ENCODE measurements at regions not wholly inside any gene's neighbourhood (a gene's known extent, or its start where the extent isn't known, plus 50 kb on each side); places are given as distances from the start of the nearest gene placed in this dataset.
A peak's percentile ranks its signal among the peaks of the same experiment; 100 is the strongest.

DNA sequence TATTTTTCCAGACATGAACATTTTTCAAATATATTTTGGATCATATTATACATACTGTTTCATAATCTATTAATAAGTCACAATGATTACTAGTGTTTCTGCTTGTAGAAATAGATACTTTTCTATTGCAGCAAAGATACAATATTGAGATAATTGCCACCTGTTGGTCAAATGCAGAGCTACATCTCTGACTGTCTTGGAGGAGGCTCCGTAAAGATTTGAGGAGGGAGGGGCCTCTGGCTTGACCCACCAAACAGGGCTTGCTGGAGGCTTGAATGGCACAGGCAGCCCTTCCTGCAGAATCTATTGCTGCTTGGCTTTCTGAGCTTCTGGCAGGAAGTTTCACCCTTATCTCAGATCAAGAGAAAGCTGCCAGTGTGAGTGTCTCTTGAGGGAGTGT lies 99.3 kb upstream of the ARMCX2 start:
- TF ChIP-seq, protein P1, sequence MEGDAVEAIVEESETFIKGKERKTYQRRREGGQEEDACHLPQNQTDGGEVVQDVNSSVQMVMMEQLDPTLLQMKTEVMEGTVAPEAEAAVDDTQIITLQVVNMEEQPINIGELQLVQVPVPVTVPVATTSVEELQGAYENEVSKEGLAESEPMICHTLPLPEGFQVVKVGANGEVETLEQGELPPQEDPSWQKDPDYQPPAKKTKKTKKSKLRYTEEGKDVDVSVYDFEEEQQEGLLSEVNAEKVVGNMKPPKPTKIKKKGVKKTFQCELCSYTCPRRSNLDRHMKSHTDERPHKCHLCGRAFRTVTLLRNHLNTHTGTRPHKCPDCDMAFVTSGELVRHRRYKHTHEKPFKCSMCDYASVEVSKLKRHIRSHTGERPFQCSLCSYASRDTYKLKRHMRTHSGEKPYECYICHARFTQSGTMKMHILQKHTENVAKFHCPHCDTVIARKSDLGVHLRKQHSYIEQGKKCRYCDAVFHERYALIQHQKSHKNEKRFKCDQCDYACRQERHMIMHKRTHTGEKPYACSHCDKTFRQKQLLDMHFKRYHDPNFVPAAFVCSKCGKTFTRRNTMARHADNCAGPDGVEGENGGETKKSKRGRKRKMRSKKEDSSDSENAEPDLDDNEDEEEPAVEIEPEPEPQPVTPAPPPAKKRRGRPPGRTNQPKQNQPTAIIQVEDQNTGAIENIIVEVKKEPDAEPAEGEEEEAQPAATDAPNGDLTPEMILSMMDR (IDR thresholded peaks at IDR 0.05) = peak; percentile 37

DNA sequence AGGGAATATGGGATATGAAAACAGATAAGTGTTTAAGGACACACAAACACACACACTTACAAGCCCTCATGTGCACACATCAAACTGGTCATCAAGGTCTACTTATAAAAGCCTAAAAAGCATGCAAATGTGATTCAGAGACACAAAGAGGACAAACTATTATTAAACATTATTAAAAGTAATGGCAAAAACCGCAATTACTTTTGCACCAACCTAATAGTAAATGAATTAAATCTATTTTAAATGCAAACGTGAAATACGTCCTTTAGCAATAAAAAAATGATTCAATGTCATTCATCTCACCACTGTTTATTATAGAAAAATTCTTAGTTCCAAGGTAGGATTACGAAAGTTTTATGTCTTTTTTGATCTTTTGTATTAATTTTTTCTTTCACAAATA lies 91.1 kb upstream of the ARMCX2 start:
- TF ChIP-seq, protein P1 (IDR thresholded peaks at IDR 0.05) = no peak

DNA sequence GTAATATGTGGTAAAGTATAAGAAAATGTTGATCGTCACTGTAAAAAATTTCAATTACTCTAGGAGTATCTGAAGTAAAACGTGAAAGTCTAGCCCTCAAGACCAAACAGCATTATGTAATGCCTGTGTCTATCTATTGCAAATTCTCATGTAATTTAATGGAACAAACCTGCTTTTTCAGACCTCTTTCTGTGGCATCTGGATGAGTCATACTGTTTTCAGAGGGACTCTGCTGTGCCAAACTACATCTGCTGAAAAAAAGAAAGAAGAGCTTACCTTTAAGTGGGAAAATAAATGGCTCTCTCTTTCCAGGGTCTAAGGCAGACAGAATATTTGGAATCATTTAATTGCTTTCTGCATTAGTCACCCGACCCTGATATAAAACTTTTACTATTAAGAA lies 89.8 kb upstream of the ARMCX2 start:
- TF ChIP-seq, protein P1 (IDR thresholded peaks at IDR 0.05) = no peak

DNA sequence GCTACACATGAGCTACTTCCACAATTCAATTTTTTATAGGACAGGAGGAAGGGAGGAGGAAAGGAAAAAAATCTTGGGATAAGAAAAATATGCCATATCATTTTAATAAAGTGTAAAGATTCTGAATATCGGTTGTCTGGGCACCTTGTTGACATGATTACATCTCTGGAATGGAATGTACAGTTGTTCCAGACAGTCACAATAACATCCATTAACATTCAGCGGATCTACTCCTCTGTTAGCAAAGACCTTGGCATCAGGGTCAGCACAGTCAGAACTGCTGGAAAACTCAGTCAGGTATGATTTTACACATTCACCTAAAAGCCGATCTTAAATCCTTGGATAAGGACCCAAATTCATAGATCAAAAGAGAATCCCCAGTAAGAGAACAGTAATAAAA lies 85.4 kb upstream of the ARMCX2 start:
- TF ChIP-seq, protein P1 (IDR thresholded peaks at IDR 0.05) = no peak

DNA sequence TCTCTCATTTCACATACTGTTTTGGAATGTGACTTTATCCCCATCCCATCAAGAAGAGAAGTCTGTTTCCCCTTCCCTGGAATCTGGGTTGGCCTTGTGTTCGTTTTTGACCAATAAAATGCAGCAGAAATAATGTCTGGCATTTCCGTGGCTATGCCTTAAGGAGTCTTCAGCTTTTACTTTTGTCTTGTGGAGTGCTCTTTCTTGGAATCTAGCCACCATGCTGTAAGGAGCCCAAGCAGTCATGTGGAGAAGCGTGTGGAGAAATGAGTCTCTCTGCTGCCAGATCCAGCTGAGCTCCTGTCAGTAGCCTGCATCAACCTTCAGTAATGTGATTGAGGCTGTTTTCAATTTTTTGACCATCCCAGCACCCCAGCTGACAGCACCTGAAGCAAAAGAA lies 84.4 kb upstream of the ARMCX2 start:
- TF ChIP-seq, protein P1 (IDR thresholded peaks at IDR 0.05) = no peak

DNA sequence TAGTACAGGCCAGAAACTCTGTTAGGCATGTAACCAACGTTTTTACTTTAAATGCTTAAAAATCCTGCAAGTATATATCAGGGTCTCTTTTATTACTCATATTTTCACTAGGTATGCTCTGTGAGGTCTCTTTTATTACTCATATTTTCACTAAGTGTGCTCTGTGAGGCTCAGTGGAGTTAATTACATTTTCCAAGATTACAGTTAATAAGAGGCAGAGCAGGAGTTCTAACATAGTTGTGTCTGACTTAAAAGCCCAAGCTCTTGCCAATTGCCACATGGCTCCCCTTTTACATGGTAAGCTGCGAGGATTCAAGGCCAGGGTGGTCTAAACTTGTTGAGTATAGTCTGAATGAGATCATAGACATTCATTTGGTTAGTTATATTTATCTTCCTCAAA lies 81.0 kb upstream of the ARMCX2 start:
- TF ChIP-seq, protein P1 (IDR thresholded peaks at IDR 0.05) = no peak

DNA sequence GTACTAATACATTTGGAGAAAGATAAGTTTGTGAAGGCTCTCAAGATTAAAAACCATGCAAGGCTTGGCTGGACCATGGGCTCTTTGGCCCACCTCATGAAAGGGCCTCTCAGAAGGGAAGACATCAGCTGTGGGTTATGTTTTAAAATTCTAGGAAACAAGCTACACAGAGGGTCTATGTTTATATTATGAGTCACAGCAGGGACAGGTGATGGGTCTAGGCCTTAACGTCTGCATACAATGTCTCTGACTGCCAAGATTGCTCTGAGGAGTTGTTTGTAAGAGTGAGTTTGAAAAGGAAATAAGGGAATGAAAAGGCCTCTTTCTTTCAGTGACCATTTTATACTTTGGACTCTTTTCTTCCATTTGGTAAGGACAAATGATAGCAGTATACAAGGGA lies 77.0 kb upstream of the ARMCX2 start:
- TF ChIP-seq, protein P1 (IDR thresholded peaks at IDR 0.05) = no peak

DNA sequence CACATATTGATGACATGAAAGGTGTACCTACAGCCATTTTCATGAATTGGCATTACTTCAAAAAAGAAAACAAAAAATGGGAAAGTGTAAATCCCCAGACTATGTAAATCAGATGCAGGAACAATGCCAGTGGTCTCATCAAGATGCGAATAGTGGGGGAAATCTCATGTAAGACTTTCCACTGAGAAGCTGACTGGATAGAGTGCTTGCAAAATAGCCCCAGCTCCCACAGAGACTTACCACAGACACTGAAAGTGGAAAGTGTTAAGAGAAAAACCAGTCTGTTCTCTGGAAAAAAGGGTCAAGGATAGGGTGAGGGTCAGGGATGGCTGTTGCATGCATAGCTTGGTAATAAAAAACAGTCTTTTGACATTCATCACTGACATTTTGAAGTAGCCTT lies 73.2 kb upstream of the ARMCX2 start:
- TF ChIP-seq, protein P1 (IDR thresholded peaks at IDR 0.05) = no peak

Data from LNCAP (cell line).